Transverse colon (tissue), 4 donors: ENCODE measurements at regions not wholly inside any gene's neighbourhood (a gene's known extent, or its start where the extent isn't known, plus 50 kb on each side); places are given as distances from the start of the nearest gene placed in this dataset.

Experiments used
- DNase-seq: peaks from one replicate; pipeline ENCODE4 v3.0.0-alpha.2; 2019
- H3K27ac ChIP-seq, 4 donors: fragments of 200-600 bp; sonication (generic); 2 replicates each; pipeline ENCODE4 v1.5.1; 2016 to 2018; ENCODE audit warnings: inconsistent platforms in 4 of 4
- H3K27me3 ChIP-seq: fragments of 200-600 bp; sonication (generic); 2 replicates; pipeline ENCODE4 v1.5.1; 2017; ENCODE audit warnings: inconsistent platforms
- H3K36me3 ChIP-seq, 4 donors: fragments of 200-600 bp; sonication (generic); 2 replicates each; pipeline ENCODE4 v1.5.1; 2017 to 2019; ENCODE audit warnings: inconsistent platforms in 4 of 4
- H3K4me1 ChIP-seq, 4 donors: fragments of 200-600 bp; sonication (generic); 2 replicates each; pipeline ENCODE4 v1.5.1; 2017 to 2020; ENCODE audit warnings: inconsistent platforms in 4 of 4
- H3K4me3 ChIP-seq, 4 donors: fragments of 200-600 bp; sonication (generic); 1 replicate in 1 of 4; 2 replicates in 3 of 4; pipeline versions ENCODE4 v1.5.1 to v1.6.1; 2017 to 2019; ENCODE audit warnings: inconsistent platforms in 4 of 4
- H3K9me3 ChIP-seq, 2 donors: fragments of 200-600 bp; sonication (generic); 2 replicates each; pipeline ENCODE4 v1.5.1; 2017 to 2019; ENCODE audit warnings: inconsistent platforms in 2 of 2
- EP300 ChIP-seq: sonication (generic); formaldehyde crosslinking; IDR thresholded peaks from one replicate; pipeline ENCODE4 v1.6.1; 2017; ENCODE audit warnings: antibody characterized with exemption, low read depth
- POLR2A ChIP-seq: fragments of 450-650 bp; IDR thresholded peaks from one replicate; pipeline ENCODE4 v1.6.1; 2016; ENCODE audit warnings: antibody characterized with exemption, mild to moderate bottlenecking, moderate library complexity
- POLR2AphosphoS5 ChIP-seq, 3 donors: sonication (generic); formaldehyde crosslinking; IDR thresholded peaks; one replicate each; pipeline ENCODE4 v1.6.1; 2016; ENCODE audit warnings: antibody characterized with exemption in 3 of 3
- WGBS, 2 donors: methylation state at CpG; one replicate each; pipeline ENCODE4 v1.1.5; 2018; ENCODE audit warnings: low coverage in 1 of 2; 5-methylcytosine and 5-hydroxymethylcytosine counted together
- in situ Hi-C, 4 donors: fragments of 200-750 bp; cut with MboI; loops; one replicate each; pipeline versions ENCODE4 v1.15.0 to v1.15.1; 2017; ENCODE audit warnings: low sequenced_read_pairs in 3 of 4, low pct_ligation_motif_present in 1 of 4, low pct_unique_long_range_greater_than_20kb in 1 of 4
- intact Hi-C: fragments of 100-400 bp; cut with DNase I; formaldehyde crosslinking; loops from one replicate; pipeline ENCODE4 v1.15.1; 2023; ENCODE audit warnings: low total_unique reads
- TF ChIP-seq, protein P1 (sequence below), 5 experiments: fragments of 200-600 bp in 3 of 5; fragments of 450-650 bp in 2 of 5; sonication (generic) in 3 of 5; IDR thresholded peaks; 1 replicate in 2 of 5; 2 replicates in 3 of 5; pipeline ENCODE4 v1.5.1; 2016 to 2017; ENCODE audit warnings: antibody characterized with exemption in 5 of 5, inconsistent platforms in 3 of 5, mild to moderate bottlenecking in 2 of 5, moderate library complexity in 1 of 5

DNA sequence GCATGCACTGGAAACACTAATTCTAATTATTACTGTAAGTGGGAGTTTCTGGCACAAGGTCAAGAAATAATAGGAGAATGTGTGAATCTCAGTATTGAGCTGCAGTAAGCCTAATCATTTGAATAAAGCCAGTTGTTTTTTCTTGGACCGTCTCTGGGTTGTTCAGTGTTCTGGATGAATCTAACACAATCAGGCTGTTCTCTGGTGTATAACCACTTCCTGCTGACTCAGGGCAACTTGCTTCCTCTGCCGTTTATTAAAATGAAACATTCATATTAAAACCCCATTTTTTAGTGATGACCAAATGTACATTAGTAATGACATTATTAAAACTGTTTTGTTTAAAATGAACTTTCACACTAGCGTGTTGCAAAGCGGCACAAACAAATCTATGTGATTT, 273.1 kb upstream of the SNX7 start:
- Histone ChIP-seq H3K4me1 (peaks cover 0 to 30% (median 11%) of the 10 kb centered on the region in 4 donors), H3K27me3 (no peaks in the 10 kb centered on the region), H3K4me3 (no peak overlapping the region), H3K36me3 (no peaks in the 10 kb centered on the region), H3K27ac (no peak overlapping the region), H3K9me3 (no peaks in the 10 kb centered on the region)
- in situ Hi-C loops, result no loop called here
- TF ChIP-seq POLR2A (no peak), POLR2AphosphoS5 (IDR thresholded peaks at IDR 0.05) (no peak), EP300 (no peak)
- TF ChIP-seq, protein P1, sequence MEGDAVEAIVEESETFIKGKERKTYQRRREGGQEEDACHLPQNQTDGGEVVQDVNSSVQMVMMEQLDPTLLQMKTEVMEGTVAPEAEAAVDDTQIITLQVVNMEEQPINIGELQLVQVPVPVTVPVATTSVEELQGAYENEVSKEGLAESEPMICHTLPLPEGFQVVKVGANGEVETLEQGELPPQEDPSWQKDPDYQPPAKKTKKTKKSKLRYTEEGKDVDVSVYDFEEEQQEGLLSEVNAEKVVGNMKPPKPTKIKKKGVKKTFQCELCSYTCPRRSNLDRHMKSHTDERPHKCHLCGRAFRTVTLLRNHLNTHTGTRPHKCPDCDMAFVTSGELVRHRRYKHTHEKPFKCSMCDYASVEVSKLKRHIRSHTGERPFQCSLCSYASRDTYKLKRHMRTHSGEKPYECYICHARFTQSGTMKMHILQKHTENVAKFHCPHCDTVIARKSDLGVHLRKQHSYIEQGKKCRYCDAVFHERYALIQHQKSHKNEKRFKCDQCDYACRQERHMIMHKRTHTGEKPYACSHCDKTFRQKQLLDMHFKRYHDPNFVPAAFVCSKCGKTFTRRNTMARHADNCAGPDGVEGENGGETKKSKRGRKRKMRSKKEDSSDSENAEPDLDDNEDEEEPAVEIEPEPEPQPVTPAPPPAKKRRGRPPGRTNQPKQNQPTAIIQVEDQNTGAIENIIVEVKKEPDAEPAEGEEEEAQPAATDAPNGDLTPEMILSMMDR (IDR thresholded peaks at IDR 0.05), result no peak
- intact Hi-C loops, result no loop called here
- no peak for DNase-seq
- 39 to 53% methylated on average over 3 to 4 of the region's 4 CpGs for WGBS, 2 donors

DNA sequence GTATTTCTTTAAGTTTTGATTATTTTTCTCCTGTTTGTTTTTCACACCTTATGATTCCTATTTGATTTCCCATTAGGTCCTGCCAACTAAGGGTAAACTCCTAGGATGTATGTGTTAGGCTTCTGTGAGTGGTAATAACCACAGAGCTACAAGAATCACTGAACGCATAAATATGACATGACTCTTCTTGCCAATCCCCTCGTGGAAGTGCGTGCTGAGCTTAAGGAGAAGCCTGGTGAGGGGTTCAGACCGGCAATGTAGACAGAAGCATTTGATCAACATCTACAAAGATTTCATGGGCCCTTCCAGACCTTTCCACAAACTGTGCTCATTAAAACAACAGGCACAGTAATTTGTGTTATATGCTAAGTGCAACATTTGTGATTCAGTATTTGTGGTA, 273.8 kb upstream of the SNX7 start:
- H3K27me3 ChIP-seq, result no peaks in the 10 kb centered on the region
- no peak overlapping the region for H3K4me3 ChIP-seq
- in situ Hi-C loops (no loop called here), intact Hi-C loops (no loop called here)
- H3K36me3 ChIP-seq, result no peaks in the 10 kb centered on the region
- DNase-seq, result no peak
- no peak overlapping the region for H3K27ac ChIP-seq
- WGBS, 2 donors, result 67 to 71% methylated on average over 4 of the region's 4 CpGs
- TF ChIP-seq EP300 (no peak), POLR2AphosphoS5 (IDR thresholded peaks at IDR 0.05) (no peak)
- peaks cover 0 to 30% (median 11%) of the 10 kb centered on the region in 4 donors for H3K4me1 ChIP-seq
- H3K9me3 ChIP-seq, result no peaks in the 10 kb centered on the region

DNA sequence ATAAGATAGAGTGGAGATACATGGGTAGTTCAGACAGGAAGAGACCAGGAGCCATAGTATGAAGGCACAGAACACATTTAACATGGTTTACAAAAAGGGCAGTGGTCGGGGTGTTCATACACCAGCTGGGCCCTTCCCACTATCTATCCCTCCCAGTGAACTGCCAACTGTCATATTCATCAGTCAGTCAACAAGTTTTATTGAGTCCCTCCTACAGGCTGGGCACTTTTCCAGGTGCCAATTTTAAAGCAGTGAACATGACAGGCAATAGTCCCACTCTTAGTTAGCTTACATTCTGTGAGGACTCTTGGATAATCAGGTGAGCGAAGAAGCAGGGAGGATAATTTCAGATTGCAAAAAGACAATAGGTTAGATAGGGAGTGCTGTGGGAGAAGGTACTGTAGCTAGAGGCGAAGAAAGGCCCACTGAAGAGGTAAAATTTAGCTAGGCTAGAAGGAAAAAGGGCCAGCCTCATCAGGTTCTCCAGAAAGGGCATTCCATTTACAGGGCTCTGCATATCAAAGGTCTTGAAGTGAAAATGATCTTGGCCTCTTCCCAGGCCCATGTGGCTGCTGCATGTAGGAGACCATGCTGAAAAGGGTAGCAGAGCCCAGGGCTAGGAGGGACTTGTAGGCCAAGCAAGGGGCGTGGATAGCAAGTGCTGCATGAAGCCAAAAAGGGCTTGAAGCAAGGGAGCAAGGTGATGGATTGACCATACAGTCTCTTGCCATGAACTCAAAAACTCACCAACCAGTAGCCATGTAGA, 274.7 kb upstream of the SNX7 start:
- TF ChIP-seq POLR2AphosphoS5 (IDR thresholded peaks at IDR 0.05), result peak in 1 of 3 donors; percentile 9
- TF ChIP-seq, protein P1 (IDR thresholded peaks at IDR 0.05), result no peak
- H3K36me3 ChIP-seq, result no peaks in the 10 kb centered on the region
- no peak overlapping the region for H3K4me3 ChIP-seq
- no peaks in the 10 kb centered on the region for H3K9me3 ChIP-seq
- H3K4me1 ChIP-seq, result peaks cover 0 to 30% (median 11%) of the 10 kb centered on the region in 4 donors
- in situ Hi-C loops (no loop called here), intact Hi-C loops (no loop called here)
- H3K27ac ChIP-seq, result peak overlapping the region; percentile 21 to 45 (median 30)
- DNase-seq, result peak; percentile 57
- WGBS, 2 donors, result 70 to 74% methylated on average over 4 of the region's 4 CpGs
- H3K27me3 ChIP-seq, result no peaks in the 10 kb centered on the region

DNA sequence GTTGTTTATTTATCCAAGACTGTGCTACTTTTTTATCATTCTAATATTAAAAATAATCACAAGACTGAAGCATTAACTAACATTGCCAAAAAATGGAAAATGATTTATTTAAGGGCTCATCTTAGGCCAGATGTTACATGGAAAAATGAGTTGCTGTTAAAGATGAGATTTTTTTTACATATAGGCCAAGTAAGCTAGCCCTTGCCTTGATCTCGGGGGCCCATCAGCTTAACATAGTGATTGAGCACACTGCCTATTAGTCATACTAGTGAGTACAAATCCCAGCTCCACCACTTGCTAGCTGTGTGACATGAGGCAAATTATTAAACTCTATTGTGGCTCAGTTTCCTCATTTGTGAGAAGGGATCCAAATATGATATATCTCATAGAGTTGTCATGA, 275.9 kb upstream of the SNX7 start:
- no peak for DNase-seq
- TF ChIP-seq POLR2AphosphoS5 (IDR thresholded peaks at IDR 0.05), result no peak
- in situ Hi-C loops (no loop called here), intact Hi-C loops (no loop called here)
- H3K4me3 ChIP-seq, result no peak overlapping the region
- no peak overlapping the region for H3K27ac ChIP-seq
- H3K36me3 ChIP-seq, result no peaks in the 10 kb centered on the region
- H3K4me1 ChIP-seq, result peaks cover 0 to 30% (median 10%) of the 10 kb centered on the region in 4 donors
- 43% methylated on average over 1 of the region's 1 CpG; no CpG with 5 or more reads in 1 of the 2 donors for WGBS, 2 donors
- no peaks in the 10 kb centered on the region for H3K9me3 ChIP-seq
- H3K27me3 ChIP-seq, result no peaks in the 10 kb centered on the region

DNA sequence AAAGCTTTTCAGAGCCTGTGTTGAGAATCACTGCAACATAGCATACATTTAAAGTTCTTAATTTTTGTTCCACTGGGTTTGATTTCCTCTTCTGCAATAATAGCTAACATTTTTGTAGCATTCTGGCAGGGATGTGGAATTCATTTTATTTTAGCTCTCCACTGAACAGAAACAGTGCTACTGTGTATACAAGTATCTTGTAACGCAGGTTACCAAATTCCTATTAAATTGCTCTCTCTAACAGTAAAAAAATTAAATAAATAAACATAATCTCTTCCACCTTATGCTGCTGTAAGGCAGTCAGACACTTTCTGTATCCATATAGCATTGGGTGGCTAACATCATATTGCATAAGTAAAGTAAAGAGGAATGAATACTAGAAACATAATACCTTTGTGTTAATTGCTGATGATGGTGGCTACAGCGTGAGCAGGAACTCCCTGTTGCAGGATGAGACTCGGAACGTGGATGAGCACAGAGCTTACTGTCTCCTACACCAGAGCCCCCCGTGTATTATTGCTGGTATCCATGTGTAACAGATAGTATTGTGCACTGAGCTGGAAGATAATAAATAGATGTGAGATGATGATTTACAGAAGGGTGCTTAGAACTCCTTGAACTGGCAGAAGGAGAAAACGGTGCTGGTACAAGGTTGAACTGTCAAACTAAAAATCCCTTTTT, 276.9 kb upstream of the SNX7 start:
- no peaks in the 10 kb centered on the region for H3K36me3 ChIP-seq

More for the DNA sequence above, 276.9 kb upstream of the SNX7 start:
- TF ChIP-seq EP300, result no peak
- TF ChIP-seq, protein P1 (IDR thresholded peaks at IDR 0.05), result no peak
- no peak for TF ChIP-seq POLR2A
- no peak for TF ChIP-seq POLR2AphosphoS5 (IDR thresholded peaks at IDR 0.05)
- no peaks in the 10 kb centered on the region for H3K9me3 ChIP-seq
- H3K27me3 ChIP-seq, result no peaks in the 10 kb centered on the region
- no peak for DNase-seq
- peaks cover 0 to 26% (median 8%) of the 10 kb centered on the region in 4 donors for H3K4me1 ChIP-seq
- WGBS, 2 donors, result 76 to 77% methylated on average over 6 of the region's 6 CpGs
- in situ Hi-C loops, result no loop called here
- H3K27ac ChIP-seq, result no peak overlapping the region
- H3K4me3 ChIP-seq, result no peak overlapping the region
- intact Hi-C loops, result no loop called here
